BLaER1 (cell line): ENCODE measurements at regions not wholly inside any gene's neighbourhood (a gene's known extent, or its start where the extent isn't known, plus 50 kb on each side); places are given as distances from the start of the nearest gene placed in this dataset.

Experiments
- H3K27ac ChIP-seq: shearing (Covaris generic); formaldehyde crosslinking; 2 replicates; pipeline ENCODE4 v1.8.1; 2022
- H3K27me3 ChIP-seq: shearing (Covaris generic); formaldehyde crosslinking; 2 replicates; pipeline ENCODE4 v1.8.1; 2022
- H3K36me3 ChIP-seq: shearing (Covaris generic); formaldehyde crosslinking; 2 replicates; pipeline ENCODE4 v1.8.1; 2022
- H3K4me1 ChIP-seq: shearing (Covaris generic); formaldehyde crosslinking; 2 replicates; pipeline ENCODE4 v1.8.1; 2022
- H3K4me2 ChIP-seq: shearing (Covaris generic); formaldehyde crosslinking; 2 replicates; pipeline ENCODE4 v1.8.1; 2022
- H3K4me3 ChIP-seq: shearing (Covaris generic); formaldehyde crosslinking; 2 replicates; pipeline ENCODE4 v1.8.1; 2022
- H3K9ac ChIP-seq: shearing (Covaris generic); formaldehyde crosslinking; 2 replicates; pipeline ENCODE4 v1.8.1; 2022
- H3K9me3 ChIP-seq: shearing (Covaris generic); formaldehyde crosslinking; 2 replicates; pipeline ENCODE4 v1.8.1; 2022
- H4K20me1 ChIP-seq: shearing (Covaris generic); formaldehyde crosslinking; 2 replicates; pipeline ENCODE4 v1.8.1; 2022
- Cebpa-rat ChIP-seq: shearing (Covaris generic); IDR thresholded peaks from 2 replicates; pipeline ENCODE4 v1.8.1; 2022

GRCh38 chr20:52614051-52614863 is 357.9 kb upstream of the TSHZ2 start:
- TF ChIP-seq Cebpa-rat, result no peak
- H3K4me2 ChIP-seq, result no peak overlapping the region

GRCh38 chr20:52612046-52612632 is 360.0 kb upstream of the TSHZ2 start:
- TF ChIP-seq Cebpa-rat, result no peak
- Histone ChIP-seq H3K36me3 (no peaks in the 10 kb centered on the region), H3K9ac (no peak overlapping the region), H3K4me1 (peaks cover 20% of the 10 kb centered on the region), H3K9me3 (peaks cover 5% of the 10 kb centered on the region; the same call in 1 of the 2 replicates), H3K4me3 (no peak overlapping the region), H3K4me2 (no peak overlapping the region), H4K20me1 (no peaks in the 10 kb centered on the region), H3K27me3 (no peaks in the 10 kb centered on the region), H3K27ac (no peak overlapping the region)

More at GRCh38 chr20:52614051-52614863, 357.9 kb upstream of the TSHZ2 start:
- no peak overlapping the region for H3K27ac ChIP-seq
- no peaks in the 10 kb centered on the region for H3K27me3 ChIP-seq
- H3K36me3 ChIP-seq, result no peaks in the 10 kb centered on the region
- H3K4me1 ChIP-seq, result peaks cover 20% of the 10 kb centered on the region
- no peak overlapping the region for H3K9ac ChIP-seq
- no peaks in the 10 kb centered on the region for H4K20me1 ChIP-seq
- peaks cover 5% of the 10 kb centered on the region; the same call in 1 of the 2 replicates for H3K9me3 ChIP-seq
- no peak overlapping the region for H3K4me3 ChIP-seq

DNA sequence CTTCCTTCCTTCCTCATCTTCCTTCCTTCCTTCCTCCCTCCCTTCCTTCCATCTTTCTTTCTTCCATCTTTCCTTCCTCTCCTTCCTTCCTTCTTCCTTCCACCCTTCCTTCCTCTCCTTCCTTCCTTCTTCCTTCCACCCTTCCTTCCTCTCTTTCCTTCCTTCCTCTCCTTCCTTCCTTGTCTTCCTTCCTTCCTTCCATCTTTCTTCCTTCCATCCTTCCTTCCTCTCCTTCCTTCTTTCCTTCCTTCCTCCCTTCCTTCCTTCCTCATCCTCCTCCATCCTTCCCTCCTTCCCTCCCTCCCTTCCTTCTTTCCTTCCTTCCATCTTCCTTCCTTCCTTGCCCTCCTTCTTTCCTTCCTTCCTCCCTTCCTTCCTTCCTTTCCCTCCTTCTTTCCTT is 361.4 kb upstream of the TSHZ2 start:
- Histone ChIP-seq H3K4me1 (peaks cover 10% of the 10 kb centered on the region), H3K36me3 (no peaks in the 10 kb centered on the region), H3K4me3 (no peak overlapping the region), H3K4me2 (no peak overlapping the region), H3K9me3 (peaks cover 5% of the 10 kb centered on the region; the same call in 1 of the 2 replicates), H4K20me1 (no peaks in the 10 kb centered on the region), H3K27ac (no peak overlapping the region), H3K27me3 (no peaks in the 10 kb centered on the region), H3K9ac (no peak overlapping the region)
- no peak for TF ChIP-seq Cebpa-rat

- H3K27me3 ChIP-seq, result no peaks in the 10 kb centered on the region
- TF ChIP-seq Cebpa-rat, result no peak
These were observed 370.7 kb upstream of the TSHZ2 start for GRCh38 chr20:52601295-52601971.

GRCh38 chr20:52596256-52596655 is 375.9 kb upstream of the TSHZ2 start:
- Histone ChIP-seq H4K20me1 (no peaks in the 10 kb centered on the region), H3K36me3 (no peaks in the 10 kb centered on the region), H3K4me1 (no peaks in the 10 kb centered on the region), H3K27ac (no peak overlapping the region), H3K4me2 (no peak overlapping the region), H3K4me3 (no peak overlapping the region), H3K9ac (no peak overlapping the region), H3K27me3 (no peaks in the 10 kb centered on the region), H3K9me3 (no peaks in the 10 kb centered on the region)
- TF ChIP-seq Cebpa-rat, result no peak

More at GRCh38 chr20:52601295-52601971, 370.7 kb upstream of the TSHZ2 start:
- Histone ChIP-seq H4K20me1 (no peaks in the 10 kb centered on the region), H3K27ac (no peak overlapping the region), H3K9ac (no peak overlapping the region), H3K4me2 (no peak overlapping the region), H3K4me3 (no peak overlapping the region), H3K4me1 (peaks cover 5% of the 10 kb centered on the region; the same call in 1 of the 2 replicates), H3K36me3 (no peaks in the 10 kb centered on the region), H3K9me3 (peaks cover 19% of the 10 kb centered on the region)

GRCh38 chr20:52595518-52595917 is 376.6 kb upstream of the TSHZ2 start:
- Histone ChIP-seq H3K27me3 (no peaks in the 10 kb centered on the region), H3K9ac (no peak overlapping the region), H3K36me3 (no peaks in the 10 kb centered on the region), H3K4me2 (no peak overlapping the region), H3K27ac (no peak overlapping the region), H3K4me3 (no peak overlapping the region), H4K20me1 (no peaks in the 10 kb centered on the region), H3K4me1 (no peaks in the 10 kb centered on the region), H3K9me3 (no peaks in the 10 kb centered on the region)
- TF ChIP-seq Cebpa-rat, result no peak

GRCh38 chr20:52593654-52594053 is 378.5 kb upstream of the TSHZ2 start:
- TF ChIP-seq Cebpa-rat, result no peak
- no peaks in the 10 kb centered on the region for H3K27me3 ChIP-seq

GRCh38 chr20:52592567-52592966 is 379.6 kb upstream of the TSHZ2 start:
- Histone ChIP-seq H3K27ac (no peak overlapping the region), H3K4me2 (no peak overlapping the region), H3K27me3 (no peaks in the 10 kb centered on the region), H3K36me3 (no peaks in the 10 kb centered on the region), H4K20me1 (no peaks in the 10 kb centered on the region), H3K4me1 (no peaks in the 10 kb centered on the region), H3K9me3 (no peaks in the 10 kb centered on the region), H3K4me3 (no peak overlapping the region), H3K9ac (no peak overlapping the region)
- TF ChIP-seq Cebpa-rat, result no peak

More at GRCh38 chr20:52593654-52594053, 378.5 kb upstream of the TSHZ2 start:
- Histone ChIP-seq H3K9ac (no peak overlapping the region), H3K36me3 (no peaks in the 10 kb centered on the region), H3K4me3 (no peak overlapping the region), H4K20me1 (no peaks in the 10 kb centered on the region), H3K9me3 (no peaks in the 10 kb centered on the region), H3K4me2 (no peak overlapping the region), H3K27ac (no peak overlapping the region), H3K4me1 (no peaks in the 10 kb centered on the region)

GRCh38 chr20:52590100-52590499 is 382.1 kb upstream of the TSHZ2 start:
- H3K4me2 ChIP-seq, result no peak overlapping the region
- H4K20me1 ChIP-seq, result no peaks in the 10 kb centered on the region
- no peaks in the 10 kb centered on the region for H3K36me3 ChIP-seq
- no peaks in the 10 kb centered on the region for H3K4me1 ChIP-seq
- no peak overlapping the region for H3K4me3 ChIP-seq
- H3K27ac ChIP-seq, result no peak overlapping the region
- H3K9me3 ChIP-seq, result no peaks in the 10 kb centered on the region
- no peaks in the 10 kb centered on the region for H3K27me3 ChIP-seq
- no peak for TF ChIP-seq Cebpa-rat
- H3K9ac ChIP-seq, result no peak overlapping the region
